Caco-2 (cell line): ENCODE measurements at regions not wholly inside any gene's neighbourhood (a gene's known extent, or its start where the extent isn't known, plus 50 kb on each side); places are given as distances from the start of the nearest gene placed in this dataset.

ENCODE experiments used
- BruUV-seq: library from RNA; stranded (reverse); fragments of 400-500 nt; replicated peaks from 2 replicates; lab custom pipeline; 2021; lab: Mats Ljungman, UMichigan
- CTCF ChIA-PET: fragments of 300-600 bp; sonication (Branson Sonifier 250); formaldehyde crosslinking; loops from one replicate; lab custom pipeline; 2022; ENCODE audit warnings: antibody characterized with exemption; lab: Charles Lee
- POLR2A ChIA-PET: fragments of 300-600 bp; sonication (Branson Sonifier 250); formaldehyde crosslinking; loops from one replicate; lab custom pipeline; 2022; ENCODE audit warnings: antibody characterized with exemption; lab: Charles Lee
- DNase-seq, 2 experiments: peaks; one replicate each; pipeline versions ENCODE4 v3.0.0 to v3.0.0-alpha.2; 2020 to 2022
- H3K27me3 ChIP-seq: replicated peaks from 2 replicates; pipeline ENCODE4 v1.6.0; 2011; ENCODE audit warnings: low read length; ENCODE audit not compliant: control insufficient read depth, insufficient read depth
- H3K36me3 ChIP-seq: 2 replicates; pipeline ENCODE4 v1.5.1; 2011; ENCODE audit warnings: low read length; ENCODE audit not compliant: control insufficient read depth, insufficient read depth
- H3K4me1 ChIP-seq: fragments of 250-450 bp; sonication (Bioruptor Pico); 2 replicates; pipeline ENCODE4 v1.5.1; 2020; ENCODE audit warnings: mild to moderate bottlenecking
- H3K4me3 ChIP-seq: 2 replicates; pipeline ENCODE4 v1.5.1; 2011; ENCODE audit warnings: low read depth, mild to moderate bottlenecking, control low read depth, low read length
- H3K9me3 ChIP-seq: fragments of 250-450 bp; sonication (Bioruptor Pico); 2 replicates; pipeline ENCODE4 v1.5.1; 2020; ENCODE audit warnings: mild to moderate bottlenecking, moderate library complexity
- H3K27ac Mint-ChIP-seq: one replicate; pipeline ENCODE4 v1.8.0; 2022; ENCODE audit warnings: mixed read lengths; ENCODE audit not compliant: unreplicated experiment
- H3K27me3 Mint-ChIP-seq: one replicate; pipeline ENCODE4 v1.8.0; 2022; ENCODE audit warnings: mixed read lengths; ENCODE audit not compliant: insufficient read depth, unreplicated experiment
- H3K36me3 Mint-ChIP-seq: one replicate; pipeline ENCODE4 v1.8.0; 2022; ENCODE audit warnings: mild to moderate bottlenecking, mixed read lengths; ENCODE audit not compliant: insufficient read depth, unreplicated experiment
- H3K4me1 Mint-ChIP-seq: one replicate; pipeline ENCODE4 v1.8.0; 2022; ENCODE audit warnings: low read depth, mixed read lengths; ENCODE audit not compliant: unreplicated experiment
- H3K4me3 Mint-ChIP-seq: one replicate; pipeline ENCODE4 v1.8.0; 2022; ENCODE audit warnings: mild to moderate bottlenecking, moderate library complexity, mixed read lengths; ENCODE audit not compliant: unreplicated experiment
- H3K9me3 Mint-ChIP-seq: one replicate; pipeline ENCODE4 v1.8.0; 2022; ENCODE audit warnings: mixed read lengths; ENCODE audit not compliant: unreplicated experiment
- intact Hi-C: fragments of 100-400 bp; cut with micrococcal nuclease; formaldehyde crosslinking; loops from one replicate; pipeline ENCODE4 v1.10.0; 2022; ENCODE audit not compliant: unreplicated experiment
- TF ChIP-seq, protein P1 (sequence below), 2 experiments: fragments of 200-600 bp in 1 of 2; IDR thresholded peaks; 1 replicate in 1 of 2; 2 replicates in 1 of 2; pipeline versions ENCODE4 v1.5.1 to v1.8.0; 2011 to 2022; ENCODE audit warnings: antibody characterized with exemption in 1 of 2, control low read depth in 1 of 2, inconsistent platforms in 1 of 2, low read depth in 1 of 2, low read length in 1 of 2, mild to moderate bottlenecking in 1 of 2, moderate library complexity in 1 of 2; ENCODE audit not compliant: insufficient read depth in 1 of 2, severe bottlenecking in 1 of 2, unreplicated experiment in 1 of 2

DNA sequence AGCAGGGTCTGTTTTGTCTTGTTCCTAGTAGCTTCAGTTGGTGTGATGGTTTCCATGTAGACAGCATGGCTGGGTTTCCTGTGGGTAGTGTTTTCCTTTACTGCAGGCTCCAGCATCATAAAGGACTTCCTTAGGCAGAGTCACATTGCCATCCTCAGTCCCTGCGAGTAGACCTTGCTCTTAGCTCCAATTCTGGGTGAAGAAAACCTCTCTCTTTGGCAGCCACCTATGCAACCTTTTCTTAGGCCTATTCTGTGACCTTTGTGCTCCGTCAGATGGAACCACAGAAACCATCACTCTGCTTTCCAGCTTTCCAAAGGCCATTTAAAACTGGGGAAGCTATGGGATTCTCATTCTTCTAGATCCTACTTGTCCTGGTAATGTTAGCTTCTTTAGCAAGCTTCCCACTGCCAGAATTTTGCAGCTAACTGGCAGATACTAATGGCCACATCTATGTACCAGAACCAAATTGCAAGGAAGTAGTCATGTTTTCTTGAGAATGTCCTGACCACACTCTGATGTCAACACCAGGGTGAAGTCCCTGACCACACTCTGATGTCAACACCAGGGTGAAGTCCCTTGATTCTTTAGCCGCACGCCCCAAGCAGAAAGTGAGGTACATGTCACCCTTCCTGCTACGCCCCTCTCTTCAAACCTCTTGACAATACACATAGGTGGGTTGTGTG, 646.6 kb upstream of the HS3ST5 start:
- Mint-ChIP-seq H3K27ac (no peak overlapping the region), H3K9me3 (no peaks in the 10 kb centered on the region), H3K4me3 (no peak overlapping the region), H3K4me1 (no peaks in the 10 kb centered on the region), H3K36me3 (no peaks in the 10 kb centered on the region), H3K27me3 (no peaks in the 10 kb centered on the region)
- Histone ChIP-seq H3K4me3 (no peak overlapping the region), H3K9me3 (no peaks in the 10 kb centered on the region), H3K4me1 (no peaks in the 10 kb centered on the region), H3K27me3 (no peaks in the 10 kb centered on the region), H3K36me3 (no peaks in the 10 kb centered on the region)
- ChIA-PET POLR2A (no interaction called here), CTCF (no interaction called here)
- no TSS peak for BruUV-seq
- intact Hi-C loops: no loop called here
- no peak for DNase-seq
- TF ChIP-seq, protein P1, sequence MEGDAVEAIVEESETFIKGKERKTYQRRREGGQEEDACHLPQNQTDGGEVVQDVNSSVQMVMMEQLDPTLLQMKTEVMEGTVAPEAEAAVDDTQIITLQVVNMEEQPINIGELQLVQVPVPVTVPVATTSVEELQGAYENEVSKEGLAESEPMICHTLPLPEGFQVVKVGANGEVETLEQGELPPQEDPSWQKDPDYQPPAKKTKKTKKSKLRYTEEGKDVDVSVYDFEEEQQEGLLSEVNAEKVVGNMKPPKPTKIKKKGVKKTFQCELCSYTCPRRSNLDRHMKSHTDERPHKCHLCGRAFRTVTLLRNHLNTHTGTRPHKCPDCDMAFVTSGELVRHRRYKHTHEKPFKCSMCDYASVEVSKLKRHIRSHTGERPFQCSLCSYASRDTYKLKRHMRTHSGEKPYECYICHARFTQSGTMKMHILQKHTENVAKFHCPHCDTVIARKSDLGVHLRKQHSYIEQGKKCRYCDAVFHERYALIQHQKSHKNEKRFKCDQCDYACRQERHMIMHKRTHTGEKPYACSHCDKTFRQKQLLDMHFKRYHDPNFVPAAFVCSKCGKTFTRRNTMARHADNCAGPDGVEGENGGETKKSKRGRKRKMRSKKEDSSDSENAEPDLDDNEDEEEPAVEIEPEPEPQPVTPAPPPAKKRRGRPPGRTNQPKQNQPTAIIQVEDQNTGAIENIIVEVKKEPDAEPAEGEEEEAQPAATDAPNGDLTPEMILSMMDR (IDR thresholded peaks at IDR 0.05; ENCODE audit: insufficient read depth in 1 of 2, low read depth in 1 of 2, low read length in 1 of 2, severe bottlenecking in 1 of 2, unreplicated experiment in 1 of 2): no peak

DNA sequence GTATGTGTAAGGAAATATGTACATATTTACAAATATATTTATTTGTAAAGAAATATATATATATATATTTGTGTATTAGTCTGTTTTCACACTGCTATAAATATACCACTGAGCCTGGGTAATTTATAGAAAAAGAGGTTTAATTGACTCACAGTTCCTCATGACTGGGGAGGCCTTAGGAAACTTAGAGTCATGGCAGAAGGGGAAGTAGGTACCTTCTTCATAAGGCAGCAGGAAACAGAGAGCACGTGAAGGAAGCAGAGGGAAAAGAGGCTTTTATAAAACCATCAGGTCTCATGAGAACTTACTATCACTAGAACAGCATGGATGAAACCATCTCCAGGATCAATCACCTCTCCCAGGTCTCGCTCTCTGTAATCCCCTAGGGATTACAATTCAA, 644.5 kb upstream of the HS3ST5 start:
- Mint-ChIP-seq H3K4me1 (no peaks in the 10 kb centered on the region), H3K27me3 (no peaks in the 10 kb centered on the region), H3K36me3 (no peaks in the 10 kb centered on the region), H3K4me3 (no peak overlapping the region), H3K9me3 (no peaks in the 10 kb centered on the region), H3K27ac (no peak overlapping the region)
- TF ChIP-seq, protein P1 (IDR thresholded peaks at IDR 0.05; ENCODE audit: insufficient read depth in 1 of 2, low read depth in 1 of 2, low read length in 1 of 2, severe bottlenecking in 1 of 2, unreplicated experiment in 1 of 2): no peak
- H3K4me3 ChIP-seq: no peak overlapping the region
- intact Hi-C loops: no loop called here
- ChIA-PET POLR2A (no interaction called here), CTCF (no interaction called here)
- H3K4me1 ChIP-seq: no peaks in the 10 kb centered on the region
- H3K36me3 ChIP-seq: no peaks in the 10 kb centered on the region
- H3K27me3 ChIP-seq: no peaks in the 10 kb centered on the region
- no peak for DNase-seq
- H3K9me3 ChIP-seq: no peaks in the 10 kb centered on the region
- no TSS peak for BruUV-seq

DNA sequence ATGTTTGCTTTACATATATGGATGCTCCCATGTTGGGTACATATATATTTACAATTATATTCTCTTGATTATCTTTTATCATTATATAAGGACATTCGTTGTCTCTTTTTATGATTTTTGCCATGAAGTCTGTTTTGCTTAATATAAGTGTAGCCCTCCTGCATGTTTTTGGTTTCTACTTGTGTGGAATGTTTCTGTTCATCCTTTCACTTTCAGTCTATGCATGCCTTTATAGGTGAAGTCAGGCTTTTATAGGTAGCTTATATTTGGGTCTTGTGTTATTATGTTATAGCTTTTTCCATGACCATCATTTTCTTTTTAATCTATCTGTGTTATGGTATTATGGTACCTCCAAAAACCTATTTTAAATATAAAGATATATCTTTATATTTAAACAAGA, 612.5 kb upstream of the HS3ST5 start:
- Histone ChIP-seq H3K27me3 (no peaks in the 10 kb centered on the region), H3K36me3 (no peaks in the 10 kb centered on the region), H3K4me1 (no peaks in the 10 kb centered on the region), H3K4me3 (no peak overlapping the region), H3K9me3 (no peaks in the 10 kb centered on the region)
- intact Hi-C loops: no loop called here
- DNase-seq: no peak
- Mint-ChIP-seq H3K36me3 (no peaks in the 10 kb centered on the region), H3K27me3 (no peaks in the 10 kb centered on the region), H3K4me1 (no peaks in the 10 kb centered on the region), H3K27ac (no peak overlapping the region), H3K9me3 (no peaks in the 10 kb centered on the region), H3K4me3 (no peak overlapping the region)
- BruUV-seq: no TSS peak
- POLR2A ChIA-PET: no interaction called here
- TF ChIP-seq, protein P1 (IDR thresholded peaks at IDR 0.05; ENCODE audit: insufficient read depth in 1 of 2, low read depth in 1 of 2, low read length in 1 of 2, severe bottlenecking in 1 of 2, unreplicated experiment in 1 of 2): no peak
- CTCF ChIA-PET: no interaction called here
